HG03060 (cell line): ENCODE measurements at regions not wholly inside any gene's neighbourhood (a gene's known extent, or its start where the extent isn't known, plus 50 kb on each side); places are given as distances from the start of the nearest gene placed in this dataset.
"Not testable (repeated sequence)": the region's sequence is repeated elsewhere in the genome, so short reads cannot be mapped to it uniquely, and the experiment has no call there.

Source experiments
- ATAC-seq: cut with Tn5 transposase; IDR thresholded peaks from one replicate; pipeline ENCODE4 v1.9.1; 2021; ENCODE audit warnings: low read depth, moderate number of reproducible peaks; ENCODE audit not compliant: unreplicated experiment

DNA sequence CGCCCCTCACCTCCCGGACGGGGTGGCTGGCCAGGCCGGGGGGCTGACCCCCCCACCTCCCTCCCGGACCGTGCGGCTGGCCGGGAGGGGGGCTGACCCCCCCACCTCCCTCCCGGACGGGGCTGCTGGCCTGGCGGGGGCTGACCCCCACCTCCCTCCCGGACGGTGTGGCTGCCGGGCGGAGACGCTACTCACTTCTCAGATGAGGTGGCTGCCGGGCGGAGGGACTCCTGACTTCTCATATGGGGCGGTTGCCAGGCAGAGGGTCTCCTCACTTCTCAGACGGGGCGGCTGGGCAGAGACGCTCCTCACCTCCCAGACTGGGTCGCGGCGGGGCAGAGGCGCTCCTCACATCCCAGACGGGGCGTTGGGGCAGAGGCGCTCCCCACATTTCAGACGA, 381.7 kb upstream of the ISX start:
- ATAC-seq, result not testable (repeated sequence)

DNA sequence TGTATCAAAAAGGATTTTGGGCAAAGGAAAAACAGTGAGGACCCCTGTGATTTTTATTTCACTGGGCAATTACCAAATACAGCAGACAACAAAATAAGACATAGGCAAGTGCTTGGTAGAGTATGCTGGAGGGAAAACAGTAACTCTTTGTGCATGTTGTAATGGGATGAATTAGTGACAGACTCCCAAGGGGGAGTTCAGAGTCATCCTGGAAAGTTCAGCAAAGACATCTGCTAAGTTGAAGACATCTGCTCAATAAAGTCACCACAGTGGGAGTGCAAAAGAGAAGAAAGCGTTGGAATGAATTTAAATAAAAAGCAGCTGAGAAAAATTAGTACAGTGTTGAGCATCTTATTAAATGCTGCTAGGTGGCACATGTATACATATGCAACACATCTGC, 378.8 kb upstream of the ISX start:
- no peak for ATAC-seq

DNA sequence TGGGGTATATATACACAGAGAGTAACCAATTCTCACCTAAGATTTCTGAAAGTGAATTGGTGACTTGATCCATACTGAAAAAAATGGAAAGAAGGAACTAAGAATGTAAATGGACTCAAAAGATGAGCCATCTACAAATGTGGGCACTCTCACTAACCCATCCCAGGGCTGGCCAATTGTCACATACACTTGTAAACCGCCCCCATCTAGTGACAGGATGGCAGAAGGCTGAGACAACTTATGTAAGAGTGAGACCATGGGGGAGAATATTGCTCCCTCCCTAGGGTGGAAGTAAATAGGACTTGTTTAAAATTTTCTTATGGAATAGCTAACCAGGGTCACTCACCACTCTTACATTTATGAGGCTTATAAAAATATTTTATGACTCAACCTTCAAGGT, 377.1 kb upstream of the ISX start:
- ATAC-seq, result no peak

DNA sequence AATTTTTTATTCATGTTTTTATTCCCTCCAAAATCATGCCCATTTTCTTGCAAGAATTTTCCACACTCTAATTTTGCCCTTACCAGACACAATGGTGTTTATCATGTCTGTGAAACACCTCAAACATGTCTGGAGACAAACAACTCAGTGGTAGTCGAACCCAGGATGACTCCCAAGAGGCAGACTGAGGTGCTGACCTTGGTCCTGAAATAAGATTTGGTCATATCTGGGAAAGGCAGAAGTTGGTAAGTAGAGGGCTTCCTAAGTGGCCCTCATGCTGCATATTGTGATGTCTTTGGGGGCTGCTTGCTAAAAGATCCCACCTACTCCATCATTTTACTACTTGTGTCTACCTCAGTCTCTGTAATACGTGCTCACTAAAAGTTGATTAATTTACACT, 369.4 kb upstream of the ISX start:
- ATAC-seq, result no peak

DNA sequence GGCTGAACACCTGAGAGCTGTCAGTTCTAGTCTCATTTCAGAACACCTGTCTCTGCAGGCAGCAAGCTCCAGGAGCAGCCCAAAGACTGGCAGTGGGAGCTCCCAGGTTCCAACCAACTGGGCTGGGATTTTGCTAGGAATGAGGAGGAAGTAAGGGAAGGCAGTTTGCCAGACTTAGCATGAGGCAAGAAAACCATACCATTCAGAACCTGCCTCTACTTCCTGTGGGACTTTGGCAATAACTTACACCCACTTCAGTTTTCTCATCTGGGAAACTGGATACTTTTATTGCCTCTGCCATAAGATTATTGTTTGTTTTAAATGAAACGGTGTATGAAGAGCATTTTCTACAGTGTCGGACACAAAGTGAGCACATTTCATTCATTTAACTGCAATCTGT, 363.7 kb upstream of the ISX start:
- no peak for ATAC-seq

DNA sequence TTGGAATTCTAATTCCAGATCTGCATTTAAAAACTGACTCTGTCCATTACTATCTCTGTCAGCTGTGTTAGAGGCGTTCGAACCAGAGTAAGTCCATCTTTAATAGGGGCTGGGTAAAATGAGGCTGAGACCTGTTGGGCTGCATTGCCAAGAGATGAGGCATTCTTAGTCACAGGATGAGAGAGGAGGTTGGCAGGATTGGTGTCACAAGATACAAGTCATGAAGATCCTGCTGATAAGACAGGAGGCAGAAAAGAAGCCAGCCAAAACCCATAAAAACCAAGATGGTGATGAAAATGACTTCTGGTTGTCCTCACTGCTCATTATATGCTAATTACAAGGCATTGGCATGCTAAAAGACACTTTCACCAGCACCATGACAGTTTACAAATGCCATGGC, 356.3 kb upstream of the ISX start:
- no peak for ATAC-seq

DNA sequence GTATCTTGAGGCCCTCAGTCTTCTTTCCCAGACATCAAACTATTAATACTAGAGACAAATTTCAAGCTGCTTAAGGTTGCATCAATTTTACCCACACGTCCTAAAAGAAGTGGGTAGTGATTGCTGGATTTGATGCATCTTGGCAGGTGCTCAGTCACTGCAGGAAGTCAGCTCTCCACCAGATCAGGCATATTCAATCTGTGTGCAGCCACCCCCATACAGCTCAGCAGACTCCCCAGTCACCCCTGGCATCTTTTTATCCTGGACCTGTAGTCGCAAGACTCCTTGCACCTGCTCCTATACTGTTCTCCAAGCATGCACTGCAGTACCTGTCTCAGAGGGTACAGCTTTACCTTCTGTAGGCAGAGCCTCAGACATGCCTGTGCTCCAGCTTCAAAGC, 343.1 kb upstream of the ISX start:
- ATAC-seq, result no peak

DNA sequence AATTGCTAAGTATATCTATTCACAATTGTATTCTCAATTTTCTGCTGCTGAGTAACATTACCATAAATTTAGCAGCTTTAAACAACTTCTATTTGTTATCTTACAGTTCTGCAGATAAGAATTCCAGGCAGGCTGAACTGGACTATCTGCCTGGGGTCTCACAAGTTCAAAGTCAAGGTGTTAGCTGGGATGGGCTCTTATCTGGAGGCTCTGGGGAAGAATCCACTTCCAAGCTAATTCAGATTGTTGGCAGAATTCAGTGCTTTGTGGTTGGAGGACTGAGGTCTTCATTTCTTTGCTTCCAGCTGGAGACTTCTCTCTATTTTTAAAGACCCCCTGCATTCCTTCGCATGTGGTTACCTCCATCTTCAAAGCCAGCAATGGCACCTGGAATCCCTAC, 329.9 kb upstream of the ISX start:
- no peak for ATAC-seq

DNA sequence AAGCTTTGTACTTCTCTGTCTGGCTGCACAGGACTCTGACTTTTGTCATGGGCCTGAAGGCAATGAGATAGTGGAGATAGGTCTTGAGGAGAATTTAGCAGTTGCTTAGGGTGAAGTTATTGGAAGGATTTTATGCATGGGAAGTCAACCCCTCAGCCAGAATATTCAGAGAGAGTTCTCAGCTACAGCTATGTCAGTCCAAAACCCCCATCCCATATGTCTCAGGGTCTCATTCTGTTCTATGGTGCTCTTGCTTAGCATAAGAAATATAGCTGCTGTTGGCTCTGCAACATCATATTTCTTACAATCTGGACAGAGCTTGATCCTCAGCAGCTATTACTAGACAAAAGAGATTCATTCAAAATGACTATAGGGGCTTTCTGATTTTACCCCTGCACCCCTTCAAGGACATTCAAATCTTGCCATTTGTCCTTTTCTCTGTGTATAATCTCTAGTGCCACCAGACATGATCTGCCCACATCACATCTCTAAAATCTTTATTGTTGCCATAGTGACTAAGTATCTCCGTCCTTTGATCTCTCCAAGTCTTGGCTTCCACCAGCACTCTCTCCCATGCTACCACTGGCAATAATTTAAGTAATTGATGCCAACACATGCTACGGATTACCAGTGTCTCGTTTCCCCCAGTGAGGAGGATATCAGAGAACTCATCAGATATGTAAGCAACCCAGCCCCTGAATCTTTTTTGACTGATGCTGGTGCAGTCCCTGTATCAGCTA, 327.1 kb upstream of the ISX start:
- no peak for ATAC-seq

DNA sequence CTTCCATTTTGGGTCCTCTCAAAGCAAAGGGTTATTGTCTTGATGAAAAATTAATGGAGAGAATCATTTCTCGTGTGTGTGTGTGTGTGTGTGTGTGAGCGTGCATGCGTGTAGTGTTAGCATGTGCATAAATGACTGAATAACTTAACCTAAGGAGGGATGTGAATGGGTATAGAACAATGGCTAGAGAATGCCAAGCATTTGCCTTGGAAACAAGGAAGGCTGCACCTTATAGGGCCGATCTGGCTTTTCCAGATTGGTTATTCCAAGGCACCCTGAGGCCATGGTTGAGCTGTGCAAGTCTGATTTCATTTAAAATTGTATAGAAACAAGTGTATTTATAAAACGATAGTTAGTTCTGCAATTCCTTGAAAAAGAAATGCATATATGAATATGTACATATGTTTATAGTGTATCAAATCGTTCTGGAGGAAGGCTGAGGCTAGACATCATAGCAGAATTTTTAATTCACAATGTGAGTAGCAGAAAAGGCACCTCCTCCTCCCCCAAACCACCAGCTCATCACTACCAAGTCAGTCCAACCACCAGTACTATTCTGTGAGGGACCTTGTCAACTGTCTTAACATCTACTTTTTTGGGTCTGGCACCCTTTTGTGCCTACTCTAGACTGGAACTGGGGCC, 322.7 kb upstream of the ISX start:
- ATAC-seq, result no peak

DNA sequence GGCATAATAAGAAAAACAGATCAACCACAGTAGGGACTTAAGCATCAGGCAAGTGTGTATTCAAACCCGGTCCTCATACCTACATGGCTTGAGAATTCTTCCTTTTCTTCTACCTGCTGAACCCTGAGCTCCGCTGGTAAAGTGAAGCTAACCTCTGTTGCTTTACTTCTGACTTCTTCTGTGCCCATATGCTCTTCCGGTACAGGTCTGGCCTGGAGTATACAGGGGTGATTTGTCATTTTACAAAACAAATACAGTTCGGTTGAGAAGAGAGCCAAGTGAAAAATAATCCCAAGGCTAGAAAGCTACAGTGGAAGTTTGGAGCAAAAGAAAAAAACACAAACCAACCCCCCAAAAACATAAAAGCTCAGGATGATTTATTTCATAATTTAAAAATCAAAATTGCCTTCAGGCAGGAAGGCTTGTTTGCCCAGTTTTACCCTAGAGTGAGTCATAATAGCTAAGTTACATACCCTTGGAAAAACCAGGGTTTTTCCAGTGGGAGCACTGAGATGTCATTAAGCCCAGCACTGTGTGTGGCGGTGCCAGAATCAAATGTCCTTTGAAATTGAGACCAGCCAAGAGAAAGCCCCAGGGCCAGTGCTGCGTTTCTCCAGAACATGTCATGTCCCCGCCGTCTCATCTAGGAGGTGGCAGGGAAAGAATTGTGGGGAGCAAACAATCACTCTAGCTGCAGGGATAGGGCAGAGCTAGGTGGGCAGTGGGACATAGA, 305.5 kb upstream of the ISX start:
- ATAC-seq, result no peak

DNA sequence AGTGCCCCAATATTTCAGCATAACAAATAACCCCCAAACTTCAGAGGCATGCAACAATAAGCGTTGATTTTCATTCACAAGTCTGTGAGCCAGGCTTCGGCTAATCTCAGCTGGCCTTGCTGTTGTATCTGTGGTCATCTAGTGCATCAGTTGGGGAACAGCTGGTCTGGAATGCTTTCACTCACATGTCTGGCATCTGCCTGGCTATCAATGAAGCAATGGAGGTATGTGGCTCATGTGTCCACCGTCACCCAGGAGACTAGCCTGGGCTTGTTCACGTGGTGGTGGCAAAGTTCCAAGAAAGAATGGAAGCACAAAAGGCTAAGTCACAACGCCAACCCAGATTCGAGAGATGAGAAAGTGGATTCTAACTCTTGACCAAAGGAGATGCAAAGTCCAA, 304.8 kb upstream of the ISX start:
- no peak for ATAC-seq

DNA sequence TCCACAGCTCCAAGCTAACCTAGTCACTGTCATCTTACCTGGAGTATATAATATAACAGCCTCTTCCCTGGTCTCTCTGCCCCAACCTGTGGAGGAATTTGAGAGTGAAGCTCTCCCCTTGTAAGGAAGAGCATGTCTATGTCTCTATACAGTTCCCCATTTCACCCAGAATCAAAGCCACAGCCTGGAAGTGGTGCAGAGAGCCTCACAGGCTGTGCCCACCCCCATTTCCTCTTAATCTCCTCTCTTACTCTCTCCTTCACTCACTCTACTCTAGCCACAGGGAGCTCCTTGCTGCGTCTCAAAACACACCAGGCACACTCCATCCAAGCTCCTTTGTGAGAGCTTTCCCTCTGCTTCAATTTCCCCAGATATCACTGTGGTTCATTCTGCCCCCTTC, 302.5 kb upstream of the ISX start:
- no peak for ATAC-seq

DNA sequence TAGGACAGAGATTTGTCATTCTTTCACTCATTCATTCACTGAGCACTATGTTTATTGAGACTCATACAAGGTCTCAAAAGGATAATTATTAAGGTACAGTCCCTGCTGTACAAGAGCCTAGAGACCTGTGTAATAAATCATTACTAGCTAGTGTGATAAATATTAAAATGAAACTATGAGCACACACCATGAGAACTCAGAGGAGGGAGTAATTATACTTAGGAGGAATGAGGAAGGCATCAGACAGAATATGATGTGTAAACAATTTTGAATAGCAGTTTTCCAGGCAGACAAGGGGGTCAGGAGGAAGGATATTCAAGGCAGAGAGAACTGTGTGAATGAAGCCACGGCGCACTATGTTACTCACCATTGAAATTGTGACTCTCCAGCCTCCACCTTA, 300.8 kb upstream of the ISX start:
- ATAC-seq, result no peak

DNA sequence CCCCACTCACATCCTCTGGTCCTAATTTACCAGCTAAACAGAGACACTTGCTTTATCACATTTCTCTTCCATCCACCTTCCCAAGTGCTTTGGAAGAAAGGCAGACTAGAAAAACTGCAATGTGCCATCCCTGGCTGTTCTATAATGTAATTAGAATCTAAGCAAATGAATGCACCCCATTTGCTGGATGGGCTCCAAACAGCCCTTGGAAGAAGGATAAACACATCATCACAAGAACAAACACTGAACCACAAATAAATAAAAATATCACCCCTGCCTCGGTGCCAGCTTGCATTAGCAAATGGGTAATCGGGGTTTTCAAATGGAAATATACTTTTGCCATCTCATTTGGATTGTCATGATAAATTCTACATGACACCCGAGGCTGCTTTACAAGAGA, 296.6 kb upstream of the ISX start:
- no peak for ATAC-seq

DNA sequence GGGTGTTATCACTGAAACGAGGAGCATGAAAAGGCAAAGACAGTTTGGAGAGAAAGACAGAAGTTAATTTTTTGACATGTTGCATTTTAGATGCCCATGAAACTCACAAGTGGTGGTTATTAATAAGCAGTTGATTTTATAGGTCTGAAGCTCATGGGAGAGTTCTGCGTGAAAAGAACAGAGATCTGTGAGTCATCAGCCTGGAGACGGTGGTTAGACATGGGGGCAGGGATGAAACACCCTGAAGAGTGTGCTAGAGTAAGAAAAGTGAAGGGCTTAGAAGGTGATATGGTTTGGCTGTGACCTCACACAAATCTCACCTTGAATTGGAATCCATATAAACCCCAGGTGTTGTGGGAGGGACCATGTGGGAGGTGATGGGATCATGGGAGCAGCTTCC, 289.1 kb upstream of the ISX start:
- ATAC-seq, result no peak

DNA sequence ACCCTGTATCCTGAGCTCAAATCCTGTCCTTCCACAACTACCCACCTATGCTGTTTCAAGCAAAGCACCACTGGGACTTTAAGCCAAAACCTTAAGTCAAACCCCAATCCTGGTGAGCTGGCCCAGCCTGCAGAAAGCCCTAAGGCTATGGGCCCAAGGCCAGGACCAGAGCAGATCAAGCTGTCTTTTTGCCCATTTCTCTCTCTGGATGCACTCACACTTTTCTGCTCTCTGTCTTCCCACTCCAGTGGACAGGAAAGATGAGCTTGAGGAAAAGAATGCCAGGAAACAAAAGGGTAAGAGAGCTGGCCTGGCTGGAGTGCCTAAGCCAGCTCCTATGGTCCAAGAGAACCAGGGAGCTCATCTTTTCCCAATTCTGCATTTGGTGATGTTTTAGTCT, 284.3 kb upstream of the ISX start:
- no peak for ATAC-seq

DNA sequence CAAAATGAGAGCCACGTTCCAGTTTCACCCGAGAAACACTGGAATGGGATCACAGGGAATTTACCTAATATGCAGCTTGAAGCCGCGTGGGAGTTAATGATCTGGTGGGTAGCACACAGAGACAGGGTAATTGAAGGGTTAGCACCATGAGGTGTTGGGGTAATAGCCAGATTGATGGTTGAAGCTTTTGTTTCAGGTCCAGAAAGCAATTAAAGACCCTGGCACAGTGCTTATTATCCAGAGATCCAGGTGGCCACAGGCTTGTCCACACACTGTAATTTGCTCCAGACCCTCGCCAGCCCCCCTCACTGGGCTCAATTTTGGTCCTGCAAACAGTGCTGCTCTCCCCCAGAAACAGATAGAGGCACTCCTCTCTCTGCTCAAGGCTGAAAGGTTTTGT, 282.5 kb upstream of the ISX start:
- ATAC-seq, result no peak

DNA sequence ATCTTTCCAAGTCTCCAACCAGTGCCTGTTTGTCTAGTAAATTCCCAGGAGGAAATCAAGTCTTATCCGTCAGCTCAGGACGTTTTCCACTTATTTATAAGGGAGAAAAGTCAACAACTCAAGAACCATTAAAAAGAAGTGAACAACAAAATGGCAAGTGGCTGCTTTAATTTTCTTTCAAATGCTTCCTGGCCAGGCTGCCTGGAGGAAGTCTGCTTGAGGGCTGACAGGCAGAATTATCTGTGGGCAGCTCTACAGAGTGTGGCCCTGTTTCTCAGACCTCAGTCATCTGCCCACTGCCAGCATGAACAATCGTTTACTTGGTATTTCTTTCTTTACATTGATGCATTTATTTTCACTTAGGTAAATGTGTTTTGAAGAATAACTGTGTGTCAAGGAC, 281.9 kb upstream of the ISX start:
- ATAC-seq, result no peak

DNA sequence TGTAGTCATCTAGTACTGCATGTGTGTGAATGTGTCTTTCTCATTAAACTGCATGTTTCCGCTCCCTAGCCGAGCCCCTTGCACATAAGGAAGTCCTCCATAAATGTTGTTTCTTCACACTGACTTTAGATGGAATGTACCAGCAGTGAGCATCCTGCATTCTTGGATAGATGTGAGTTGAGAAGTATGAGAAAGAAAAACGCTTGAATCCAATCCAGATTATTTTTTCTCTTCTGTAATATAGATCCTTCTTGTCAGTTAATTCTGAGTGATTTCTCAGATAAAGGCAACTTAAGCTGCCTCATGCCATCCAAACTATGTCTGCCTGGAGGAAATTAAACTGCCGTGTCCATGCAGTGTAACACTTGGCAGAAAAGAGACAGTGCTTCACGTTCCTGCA, 268.1 kb upstream of the ISX start:
- ATAC-seq, result no peak

DNA sequence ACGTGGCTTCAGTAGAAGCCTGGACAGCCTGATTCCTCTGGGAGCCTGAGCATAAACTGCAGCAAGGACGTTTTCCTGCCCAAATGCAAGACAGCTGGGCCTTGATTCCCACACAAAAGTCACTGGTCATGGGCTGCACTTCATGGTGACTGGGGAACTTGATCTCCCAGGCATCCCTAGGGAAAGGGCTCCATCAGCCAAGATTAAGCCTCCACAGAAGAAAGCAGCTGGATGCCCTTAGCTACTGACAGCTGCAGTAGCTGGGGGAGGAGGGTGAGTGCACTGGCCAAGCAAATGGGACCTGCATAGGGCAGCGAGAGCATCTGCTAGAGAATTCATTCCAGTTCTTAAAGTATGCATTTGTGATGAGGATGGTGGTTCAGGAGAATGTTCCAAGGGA, 267.4 kb upstream of the ISX start:
- no peak for ATAC-seq
